Mucosa of descending colon (tissue), 3 donors: ENCODE measurements at regions not wholly inside any gene's neighbourhood (a gene's known extent, or its start where the extent isn't known, plus 50 kb on each side); places are given as distances from the start of the nearest gene placed in this dataset.

ENCODE experiments used
- ATAC-seq: fragments of 200-7000 bp; cut with Tn5 transposase; one replicate; pipeline ENCODE4 v1.9.1; 2020; ENCODE audit warnings: mild to moderate bottlenecking, moderate library complexity
- DNase-seq, 3 donors: peaks; one replicate each; pipeline ENCODE4 v3.0.0-alpha.2; 2020
- H3K36me3 ChIP-seq: fragments of 200-600 bp; one replicate; pipeline ENCODE4 v1.8.0; 2021; ENCODE audit warnings: low read depth, mild to moderate bottlenecking
- H3K4me1 ChIP-seq: fragments of 200-600 bp; one replicate; pipeline ENCODE4 v1.8.0; 2021; ENCODE audit warnings: low read depth, mild to moderate bottlenecking
- H3K4me3 ChIP-seq: fragments of 200-600 bp; one replicate; pipeline ENCODE4 v1.8.0; 2021; ENCODE audit warnings: mild to moderate bottlenecking
- H3K9me3 ChIP-seq: fragments of 200-600 bp; one replicate; pipeline ENCODE4 v1.8.0; 2021; ENCODE audit warnings: mild to moderate bottlenecking
- intact Hi-C, 2 donors: fragments of 100-400 bp; cut with DNase I in 1 of 2; cut with micrococcal nuclease in 1 of 2; formaldehyde crosslinking; loops; one replicate each; pipeline versions ENCODE4 v1.11.0 to v1.11.1; 2022; cut with DNase I, micrococcal nuclease
- TF ChIP-seq, protein P1 (sequence below): fragments of 200-600 bp; IDR thresholded peaks from one replicate; pipeline ENCODE4 v1.8.0; 2022; ENCODE audit warnings: antibody characterized with exemption, mild to moderate bottlenecking
- donor health status: DM: no; HTN: no; CAD: no; lungs with moderate emphysema.
- donor health status: DM: no; HTN: no; CAD: no.
- donor health status: DM: no; HTN: yes; CAD: no.

DNA sequence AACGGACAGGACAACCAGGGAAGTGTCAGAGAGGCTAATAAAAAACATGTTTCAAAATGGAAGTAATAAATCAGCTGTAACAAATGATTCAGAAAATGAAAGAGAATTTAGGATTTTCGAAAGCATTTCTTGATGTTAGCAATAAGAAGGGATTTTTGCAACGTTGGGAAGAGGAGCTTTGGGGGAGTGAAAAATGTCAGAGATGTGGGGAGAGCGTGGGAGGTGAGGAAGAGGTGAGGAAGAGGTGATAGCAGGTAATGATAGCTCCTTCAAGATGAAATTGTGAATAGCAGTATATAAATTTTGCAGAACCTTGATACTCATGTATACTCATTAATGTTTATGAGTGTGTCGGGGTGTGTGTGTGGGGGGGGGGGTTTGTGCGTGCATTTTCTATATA is 76.2 kb upstream of the COX10 start:
- DNase-seq = no peak
- ATAC-seq = no peak
- H3K36me3 ChIP-seq = no peaks in the 10 kb centered on the region
- H3K4me1 ChIP-seq = no peaks in the 10 kb centered on the region
- TF ChIP-seq, protein P1, sequence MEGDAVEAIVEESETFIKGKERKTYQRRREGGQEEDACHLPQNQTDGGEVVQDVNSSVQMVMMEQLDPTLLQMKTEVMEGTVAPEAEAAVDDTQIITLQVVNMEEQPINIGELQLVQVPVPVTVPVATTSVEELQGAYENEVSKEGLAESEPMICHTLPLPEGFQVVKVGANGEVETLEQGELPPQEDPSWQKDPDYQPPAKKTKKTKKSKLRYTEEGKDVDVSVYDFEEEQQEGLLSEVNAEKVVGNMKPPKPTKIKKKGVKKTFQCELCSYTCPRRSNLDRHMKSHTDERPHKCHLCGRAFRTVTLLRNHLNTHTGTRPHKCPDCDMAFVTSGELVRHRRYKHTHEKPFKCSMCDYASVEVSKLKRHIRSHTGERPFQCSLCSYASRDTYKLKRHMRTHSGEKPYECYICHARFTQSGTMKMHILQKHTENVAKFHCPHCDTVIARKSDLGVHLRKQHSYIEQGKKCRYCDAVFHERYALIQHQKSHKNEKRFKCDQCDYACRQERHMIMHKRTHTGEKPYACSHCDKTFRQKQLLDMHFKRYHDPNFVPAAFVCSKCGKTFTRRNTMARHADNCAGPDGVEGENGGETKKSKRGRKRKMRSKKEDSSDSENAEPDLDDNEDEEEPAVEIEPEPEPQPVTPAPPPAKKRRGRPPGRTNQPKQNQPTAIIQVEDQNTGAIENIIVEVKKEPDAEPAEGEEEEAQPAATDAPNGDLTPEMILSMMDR = no peak
- intact Hi-C loops = no loop called here
- H3K9me3 ChIP-seq = no peaks in the 10 kb centered on the region
- no peak overlapping the region for H3K4me3 ChIP-seq

DNA sequence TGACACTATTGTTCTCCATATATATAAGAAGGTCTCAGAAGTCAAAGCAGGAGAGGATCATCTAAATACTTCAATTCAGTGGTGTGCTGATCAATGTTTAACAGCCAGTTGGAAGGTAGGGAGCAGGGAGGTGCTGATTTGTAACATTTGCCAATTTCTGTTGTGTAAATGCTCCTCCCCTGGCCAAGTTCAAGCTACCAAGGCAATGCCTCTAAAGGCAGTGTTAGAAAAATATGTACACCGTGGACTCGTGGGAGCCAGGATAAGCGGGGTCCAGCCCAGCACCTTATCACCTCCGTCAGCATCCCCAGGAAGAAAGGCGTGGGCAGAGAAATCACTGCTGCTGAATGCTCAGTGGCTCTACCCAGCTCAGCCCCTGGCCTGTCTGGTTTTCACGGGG is 75.3 kb upstream of the COX10 start:
- intact Hi-C loops = no loop called here
- Histone ChIP-seq H3K4me1 (no peaks in the 10 kb centered on the region), H3K36me3 (no peaks in the 10 kb centered on the region), H3K4me3 (no peak overlapping the region), H3K9me3 (no peaks in the 10 kb centered on the region)
- TF ChIP-seq, protein P1 = no peak
- ATAC-seq (no peak), DNase-seq (no peak)

DNA sequence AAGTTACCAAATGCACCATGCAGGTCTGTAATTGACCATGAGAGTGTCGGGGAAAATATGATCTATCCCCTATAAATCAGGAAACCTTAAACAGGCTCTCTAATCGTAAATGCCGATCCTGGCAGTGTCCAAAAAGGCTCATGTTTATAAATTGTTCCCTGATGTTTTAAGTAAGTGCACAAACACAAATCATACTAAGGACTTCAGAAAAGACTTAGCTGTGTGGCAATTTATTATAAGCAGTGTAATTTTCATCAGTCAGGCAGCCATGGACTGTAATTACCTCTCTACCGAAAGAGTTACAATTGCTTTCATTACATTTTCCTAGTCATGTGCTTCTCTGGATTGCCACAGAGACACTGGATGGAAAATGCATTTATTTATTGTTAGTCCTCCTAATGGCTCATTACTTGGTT is 73.4 kb upstream of the COX10 start:
- H3K4me1 ChIP-seq = no peaks in the 10 kb centered on the region
- DNase-seq = no peak
- no peak overlapping the region for H3K4me3 ChIP-seq
- intact Hi-C loops = no loop called here
- H3K9me3 ChIP-seq = no peaks in the 10 kb centered on the region
- H3K36me3 ChIP-seq = no peaks in the 10 kb centered on the region
- TF ChIP-seq, protein P1 = no peak
- ATAC-seq = no peak

DNA sequence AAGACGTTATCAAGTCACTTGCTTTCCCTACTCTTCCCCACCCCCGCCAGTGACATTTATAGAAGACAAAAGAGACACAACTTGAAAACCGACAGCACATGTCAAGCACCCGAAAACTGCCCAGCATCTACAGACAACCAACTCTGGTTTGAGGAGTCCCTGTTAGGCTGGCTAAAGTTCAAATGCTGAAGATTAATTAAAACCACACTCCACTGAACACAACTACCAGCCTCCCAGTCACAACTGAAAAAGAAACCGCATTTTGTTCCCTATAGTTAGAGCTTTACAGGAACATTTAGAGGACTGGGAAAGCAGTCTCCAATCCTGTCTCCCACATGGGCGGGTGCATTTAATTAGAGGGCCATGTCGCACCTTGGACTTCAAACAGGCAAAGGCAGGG is 73.0 kb upstream of the COX10 start:
- no peak overlapping the region for H3K4me3 ChIP-seq
- intact Hi-C loops = no loop called here
- TF ChIP-seq, protein P1 = no peak

DNA sequence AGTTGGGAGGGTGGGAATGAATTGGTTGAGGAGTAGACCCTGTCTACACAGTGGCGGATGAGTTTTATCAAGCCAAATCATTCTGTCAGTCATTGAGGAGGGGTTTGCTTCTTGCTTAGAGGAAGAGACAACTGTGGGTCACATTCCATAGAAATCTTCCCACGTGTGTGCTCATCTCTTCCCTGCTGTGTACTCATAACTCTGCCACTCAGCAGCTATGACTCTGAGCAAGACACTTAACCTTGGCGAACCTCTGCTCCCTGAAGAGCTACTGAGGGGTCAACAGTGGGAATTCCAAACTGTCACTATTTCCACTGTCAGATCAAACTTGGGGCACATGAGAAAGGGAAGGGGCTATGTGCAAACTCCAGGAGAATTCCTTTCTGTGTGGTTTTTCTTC is 72.6 kb upstream of the COX10 start:
- H3K4me1 ChIP-seq = no peaks in the 10 kb centered on the region
- TF ChIP-seq, protein P1 = no peak
- ATAC-seq = no peak
- no peaks in the 10 kb centered on the region for H3K36me3 ChIP-seq
- intact Hi-C loops = no loop called here
- H3K4me3 ChIP-seq = no peak overlapping the region
- no peak for DNase-seq
- no peaks in the 10 kb centered on the region for H3K9me3 ChIP-seq

More for the DNA sequence above, 73.0 kb upstream of the COX10 start:
- no peaks in the 10 kb centered on the region for H3K9me3 ChIP-seq
- DNase-seq = no peak
- no peak for ATAC-seq
- no peaks in the 10 kb centered on the region for H3K4me1 ChIP-seq
- H3K36me3 ChIP-seq = no peaks in the 10 kb centered on the region

DNA sequence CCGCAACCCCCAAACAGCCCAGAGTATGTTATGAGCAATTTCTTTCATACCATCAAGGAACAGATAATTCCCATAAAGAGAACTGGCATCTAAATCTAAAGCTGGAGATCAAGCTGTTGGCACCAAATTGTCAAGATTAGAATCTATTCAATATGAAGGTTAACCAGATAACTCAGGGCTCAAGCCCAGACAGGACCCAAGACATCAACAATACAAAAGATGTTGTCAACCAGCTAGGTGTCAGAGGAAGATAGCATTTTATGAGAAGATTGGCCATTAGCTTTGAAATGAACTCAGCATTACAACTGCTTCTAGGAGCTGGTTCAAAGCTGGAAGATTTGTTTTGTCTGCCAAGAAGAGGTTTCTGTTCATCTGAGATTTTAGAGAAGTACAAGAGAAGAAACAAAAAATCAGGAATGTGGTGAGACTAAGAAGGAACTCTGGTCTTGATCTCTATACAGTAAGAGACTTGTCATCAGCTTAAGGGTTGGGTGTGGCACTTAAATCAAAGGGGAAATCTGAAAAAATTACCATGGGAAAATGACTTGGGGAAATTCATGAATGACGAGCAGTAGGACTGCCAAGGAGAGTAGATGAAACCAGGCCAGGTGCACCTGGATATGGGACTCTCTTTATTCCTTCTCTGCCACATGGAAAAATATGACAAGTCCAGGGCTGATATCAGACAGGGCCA is 64.2 kb upstream of the COX10 start:
- no peak for DNase-seq
- no peak for ATAC-seq
- Histone ChIP-seq H3K4me1 (no peaks in the 10 kb centered on the region), H3K36me3 (no peaks in the 10 kb centered on the region), H3K9me3 (no peaks in the 10 kb centered on the region), H3K4me3 (no peak overlapping the region)
- intact Hi-C loops = no loop called here
- TF ChIP-seq, protein P1 = no peak
